IMR-90 (cell line): ENCODE measurements at regions not wholly inside any gene's neighbourhood (a gene's known extent, or its start where the extent isn't known, plus 50 kb on each side); places are given as distances from the start of the nearest gene placed in this dataset.

Experiments
- ATAC-seq: fragments of 200-7000 bp; cut with Tn5 transposase; 2 replicates; pipeline ENCODE4 v1.9.1; 2020; ENCODE audit warnings: low read depth, mild to moderate bottlenecking, moderate library complexity
- BruUV-seq: library from RNA; stranded (reverse); fragments of 400-500 nt; replicated peaks from 2 replicates; lab custom pipeline; 2021; lab: Mats Ljungman, UMichigan
- CTCF ChIA-PET: fragments of 300-600 bp; formaldehyde crosslinking; extraction: SDS; loops from one replicate; lab custom pipeline; 2021; ENCODE audit warnings: antibody characterized with exemption; lab: Yijun Ruan, JAX
- POLR2A ChIA-PET: fragments of 300-600 bp; sonication (Branson Sonifier 250); formaldehyde crosslinking; loops from one replicate; lab custom pipeline; 2022; ENCODE audit warnings: antibody characterized with exemption; ENCODE audit not compliant: unreplicated experiment; lab: Charles Lee
- DNase-seq: peaks from one replicate; pipeline ENCODE4 v3.0.0; 2013
- H2AFZ ChIP-seq: replicated peaks from 2 replicates; pipeline ENCODE3; 2013; ENCODE audit warnings: low read length, mild to moderate bottlenecking; ENCODE audit not compliant: poor library complexity
- H2AK5ac ChIP-seq: 2 replicates; pipeline ENCODE4 v1.6.1; 2013; ENCODE audit warnings: low read depth, low read length, inconsistent platforms
- H2AK9ac ChIP-seq: replicated peaks from 2 replicates; pipeline ENCODE3; 2013; ENCODE audit warnings: mild to moderate bottlenecking, low read depth, low read length, moderate library complexity; ENCODE audit not compliant: poor library complexity
- H2BK120ac ChIP-seq: 2 replicates; pipeline ENCODE4 v1.6.1; 2013; ENCODE audit warnings: low read depth, low read length, inconsistent platforms
- H2BK15ac ChIP-seq: 3 replicates; pipeline ENCODE4 v1.6.1; 2013; ENCODE audit warnings: low read depth, low read length, inconsistent platforms
- H2BK20ac ChIP-seq: 2 replicates; pipeline ENCODE4 v1.6.1; 2013; ENCODE audit warnings: low read depth, mild to moderate bottlenecking, inconsistent platforms, low read length, moderate library complexity
- H2BK5ac ChIP-seq: 2 replicates; pipeline ENCODE4 v1.6.1; 2013; ENCODE audit warnings: mild to moderate bottlenecking, low read depth, low read length, inconsistent platforms; ENCODE audit not compliant: poor library complexity, severe bottlenecking
- H3K14ac ChIP-seq: replicated peaks from 2 replicates; pipeline ENCODE4 v1.6.1; 2013; ENCODE audit warnings: low read depth, low read length, inconsistent platforms
- H3K18ac ChIP-seq: 2 replicates; pipeline ENCODE4 v1.6.1; 2013; ENCODE audit warnings: low read depth, low read length, control low read depth
- H3K23ac ChIP-seq: 2 replicates; pipeline ENCODE4 v1.6.1; 2013; ENCODE audit warnings: low read depth, low read length, inconsistent platforms
- H3K27ac ChIP-seq: 2 replicates; pipeline ENCODE4 v1.5.1; 2013; ENCODE audit warnings: mild to moderate bottlenecking, control low read depth, low read length; ENCODE audit not compliant: insufficient read depth
- H3K27me3 ChIP-seq: 2 replicates; pipeline ENCODE4 v1.6.1; 2013; ENCODE audit warnings: low read length; ENCODE audit not compliant: control insufficient read depth, insufficient read depth
- H3K36me3 ChIP-seq: 2 replicates; pipeline ENCODE4 v1.6.1; 2013; ENCODE audit warnings: low read length, mixed read lengths; ENCODE audit not compliant: control insufficient read depth, insufficient read depth
- H3K4ac ChIP-seq: 2 replicates; pipeline ENCODE4 v1.6.1; 2013; ENCODE audit warnings: low read depth, low read length, inconsistent platforms
- H3K4me1 ChIP-seq: 2 replicates; pipeline ENCODE4 v1.6.1; 2013; ENCODE audit warnings: low read length, mixed read lengths; ENCODE audit not compliant: control insufficient read depth, insufficient read depth
- H3K4me2 ChIP-seq: 2 replicates; pipeline ENCODE4 v1.6.1; 2013; ENCODE audit warnings: low read depth, mild to moderate bottlenecking, control low read depth, low read length, moderate library complexity
- H3K4me3 ChIP-seq: 2 replicates; pipeline ENCODE4 v1.5.1; 2013; ENCODE audit warnings: low read depth, mild to moderate bottlenecking, control low read depth, low read length, moderate library complexity; ENCODE audit not compliant: insufficient read depth
- H3K56ac ChIP-seq: 2 replicates; pipeline ENCODE4 v1.6.1; 2013; ENCODE audit warnings: low read length, inconsistent platforms; ENCODE audit not compliant: insufficient read depth; ENCODE audit errors: extremely low read depth
- H3K79me1 ChIP-seq, 2 experiments: 2 replicates each; pipeline ENCODE4 v1.6.1; 2013; ENCODE audit warnings: low read length in 2 of 2, inconsistent platforms in 1 of 2, low read depth in 1 of 2
- H3K9ac ChIP-seq: 2 replicates; pipeline ENCODE4 v1.6.1; 2013; ENCODE audit warnings: low read depth, low read length, control low read depth
- H3K9me1 ChIP-seq: 2 replicates; pipeline ENCODE4 v1.6.1; 2013; ENCODE audit warnings: low read length, inconsistent platforms; ENCODE audit not compliant: insufficient read depth
- H3K9me3 ChIP-seq: 2 replicates; pipeline ENCODE4 v1.6.1; 2013; ENCODE audit warnings: low read length; ENCODE audit not compliant: control insufficient read depth, insufficient read depth
- H4K20me1 ChIP-seq: 2 replicates; pipeline ENCODE4 v1.6.1; 2013; ENCODE audit warnings: low read length, inconsistent platforms; ENCODE audit not compliant: insufficient read depth
- H4K5ac ChIP-seq: 2 replicates; pipeline ENCODE4 v1.6.1; 2013; ENCODE audit warnings: mild to moderate bottlenecking, low read depth, low read length, control low read depth
- H4K8ac ChIP-seq, 2 experiments: 2 replicates each; pipeline ENCODE4 v1.6.1; 2013; ENCODE audit warnings: low read depth in 2 of 2, low read length in 2 of 2, control low read depth in 1 of 2, inconsistent platforms in 1 of 2
- H4K91ac ChIP-seq: 2 replicates; pipeline ENCODE4 v1.6.1; 2013; ENCODE audit warnings: low read depth, low read length, inconsistent platforms; ENCODE audit not compliant: insufficient read depth
- CTCF ChIP-seq: conservative IDR thresholded peaks from 2 replicates; pipeline ENCODE4 v1.5.1; 2012; ENCODE audit warnings: mild to moderate bottlenecking, low read depth, low read length, improper control_type of control experiment
- MXI1 ChIP-seq: IDR thresholded peaks from 2 replicates; pipeline ENCODE4 v1.6.1; 2012; ENCODE audit warnings: low read depth, mild to moderate bottlenecking, low read length, moderate library complexity, borderline replicate concordance
- POLR2A ChIP-seq: IDR thresholded peaks from 2 replicates; pipeline ENCODE4 v1.6.1; 2012; ENCODE audit warnings: mild to moderate bottlenecking, low read depth, low read length
- RCOR1 ChIP-seq: IDR thresholded peaks from 2 replicates; pipeline ENCODE4 v1.6.1; 2012; ENCODE audit warnings: mild to moderate bottlenecking, low read length, improper control_type of control experiment; ENCODE audit not compliant: insufficient replicate concordance
- dilution Hi-C: fragments of 300-500 bp; cut with HindIII; formaldehyde crosslinking; loops from one replicate; pipeline ENCODE4 v1.14.3; 2018; ENCODE audit warnings: low sequenced_read_pairs; ENCODE audit not compliant: unreplicated experiment
- in situ Hi-C: fragments of 300-500 bp; cut with MboI; formaldehyde crosslinking; loops from 3 replicates; pipeline ENCODE4 v1.14.3; 2019; ENCODE audit warnings: low sequenced_read_pairs, inconsistent platforms, mixed read lengths
- intact Hi-C: fragments of 100-400 bp; cut with micrococcal nuclease; formaldehyde crosslinking; loops from 2 replicates; pipeline ENCODE4 v1.10.0; 2022

DNA sequence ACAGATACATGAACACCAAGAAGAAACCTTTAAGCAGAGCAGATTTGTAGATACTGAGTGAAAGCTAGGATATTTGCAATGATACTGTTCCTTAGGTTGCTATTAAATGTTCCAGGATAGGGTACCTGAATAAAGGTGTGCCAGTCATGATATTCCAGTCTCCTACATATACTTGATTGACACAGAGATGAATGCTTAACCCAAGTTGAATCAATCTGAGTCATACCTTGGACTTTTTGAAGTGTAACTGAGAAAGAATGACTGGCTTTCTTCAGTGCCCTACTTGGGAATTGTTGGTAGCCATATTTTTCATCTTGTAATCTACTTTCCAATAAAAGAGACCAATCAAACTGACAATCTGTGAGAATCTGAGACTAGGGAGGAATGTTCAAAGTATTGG lies 805.7 kb upstream of the GHITM start:
- Histone ChIP-seq H3K79me1 (no peaks in the 10 kb centered on the region), H2AK5ac (no peak overlapping the region), H3K27me3 (no peaks in the 10 kb centered on the region), H3K9ac (no peak overlapping the region), H3K9me1 (no peaks in the 10 kb centered on the region), H3K4me3 (no peak overlapping the region), H2AFZ (no peak overlapping the region), H4K8ac (no peak overlapping the region), H3K4me1 (no peaks in the 10 kb centered on the region), H3K14ac (no peak overlapping the region), H4K5ac (no peak overlapping the region), H3K18ac (no peak overlapping the region), H2BK5ac (no peak overlapping the region), H2AK9ac (no peak overlapping the region), H2BK15ac (no peak overlapping the region), H3K23ac (no peak overlapping the region), H3K4ac (no peak overlapping the region), H2BK120ac (no peak overlapping the region), H3K56ac (no peak overlapping the region), H3K36me3 (no peaks in the 10 kb centered on the region), H4K91ac (no peak overlapping the region), H4K20me1 (no peaks in the 10 kb centered on the region), H3K9me3 (peaks cover 6% of the 10 kb centered on the region), H3K4me2 (no peak overlapping the region), H3K27ac (no peak overlapping the region), H2BK20ac (no peak overlapping the region)
- intact Hi-C loops, result no loop called here
- TF ChIP-seq RCOR1, result no peak
- no peak for TF ChIP-seq POLR2A
- TF ChIP-seq CTCF, result no peak
- TF ChIP-seq MXI1, result no peak
- ChIA-PET CTCF (no interaction called here), POLR2A (no interaction called here)
- in situ Hi-C loops, result no loop called here
- ATAC-seq (no peak), DNase-seq (no peak)
- BruUV-seq, result no TSS peak
- dilution Hi-C loops, result no loop called here
